Astrocyte (in vitro differentiated cells and primary cell): ENCODE measurements at regions not wholly inside any gene's neighbourhood (a gene's known extent, or its start where the extent isn't known, plus 50 kb on each side); places are given as distances from the start of the nearest gene placed in this dataset.
"Not testable (repeated sequence)": the region's sequence is repeated elsewhere in the genome, so short reads cannot be mapped to it uniquely, and the experiment has no call there.

Source experiments
- DNase-seq: peaks from one replicate; pipeline ENCODE4 v3.0.0-alpha.2; 2010; ENCODE audit warnings: low read depth
- FAIRE-seq: peaks from 2 replicates; lab custom pipeline; 2011; peaks lifted over from hg19 to GRCh38; lab: Jason Lieb, UNC
- H2AFZ ChIP-seq: 2 replicates; pipeline ENCODE4 v1.6.0; 2012; ENCODE audit warnings: low read depth, low read length, inconsistent platforms
- H3K27ac ChIP-seq: 2 replicates; pipeline ENCODE4 v1.5.1; 2011; ENCODE audit warnings: low read depth, low read length, inconsistent platforms
- H3K27me3 ChIP-seq: 2 replicates; pipeline ENCODE4 v1.6.0; 2011; ENCODE audit warnings: low read length, inconsistent platforms; ENCODE audit not compliant: insufficient read depth
- H3K36me3 ChIP-seq: 2 replicates; pipeline ENCODE4 v1.5.1; 2011; ENCODE audit warnings: low read length, inconsistent platforms; ENCODE audit not compliant: insufficient read depth
- H3K4me1 ChIP-seq: 2 replicates; pipeline ENCODE4 v1.5.1; 2011; ENCODE audit warnings: low read length, inconsistent platforms; ENCODE audit not compliant: insufficient read depth
- H3K4me2 ChIP-seq: 2 replicates; pipeline ENCODE4 v1.6.0; 2012; ENCODE audit warnings: low read length, inconsistent platforms
- H3K4me3 ChIP-seq: 2 replicates; pipeline ENCODE4 v1.5.1; 2011; ENCODE audit warnings: low read depth, mild to moderate bottlenecking, low read length, inconsistent platforms; ENCODE audit not compliant: insufficient read depth
- H3K79me2 ChIP-seq: 2 replicates; pipeline ENCODE4 v1.6.0; 2012; ENCODE audit warnings: mild to moderate bottlenecking, low read length, inconsistent platforms; ENCODE audit not compliant: insufficient read depth
- H3K9ac ChIP-seq: 2 replicates; pipeline ENCODE4 v1.6.0; 2012; ENCODE audit warnings: mild to moderate bottlenecking, low read length, inconsistent platforms
- H3K9me3 ChIP-seq: 2 replicates; pipeline ENCODE4 v1.5.1; 2012; ENCODE audit warnings: low read depth, mild to moderate bottlenecking, low read length, inconsistent platforms; ENCODE audit not compliant: insufficient read depth
- H4K20me1 ChIP-seq: 2 replicates; pipeline ENCODE4 v1.6.0; 2012; ENCODE audit warnings: low read length, inconsistent platforms; ENCODE audit not compliant: insufficient read depth
- H3K27ac Mint-ChIP-seq: one replicate; pipeline ENCODE4 v1.8.0; 2021; ENCODE audit warnings: mild to moderate bottlenecking, mixed read lengths; ENCODE audit not compliant: unreplicated experiment
- H3K27me3 Mint-ChIP-seq: one replicate; pipeline ENCODE4 v1.8.0; 2021; ENCODE audit warnings: low read depth, mixed read lengths; ENCODE audit not compliant: unreplicated experiment
- H3K36me3 Mint-ChIP-seq: one replicate; pipeline ENCODE4 v1.8.0; 2021; ENCODE audit warnings: low read depth, mixed read lengths; ENCODE audit not compliant: unreplicated experiment
- H3K4me1 Mint-ChIP-seq: one replicate; pipeline ENCODE4 v1.8.0; 2021; ENCODE audit warnings: low read depth, mixed read lengths; ENCODE audit not compliant: unreplicated experiment
- H3K4me3 Mint-ChIP-seq: one replicate; pipeline ENCODE4 v1.8.0; 2021; ENCODE audit warnings: mild to moderate bottlenecking, moderate library complexity, mixed read lengths; ENCODE audit not compliant: unreplicated experiment
- H3K9me3 Mint-ChIP-seq: one replicate; pipeline ENCODE4 v1.8.0; 2021; ENCODE audit warnings: mild to moderate bottlenecking, mixed read lengths; ENCODE audit not compliant: unreplicated experiment
- EZH2 ChIP-seq: IDR thresholded peaks from 2 replicates; pipeline ENCODE4 v1.6.1; 2012; ENCODE audit warnings: mild to moderate bottlenecking, low read length, inconsistent platforms; ENCODE audit not compliant: insufficient read depth
- TF ChIP-seq, protein P1 (sequence below): IDR thresholded peaks from 2 replicates; pipeline ENCODE4 v1.5.1; 2011; ENCODE audit warnings: low read depth, mild to moderate bottlenecking, inconsistent platforms, low read length, moderate library complexity; ENCODE audit not compliant: insufficient read depth

DNA sequence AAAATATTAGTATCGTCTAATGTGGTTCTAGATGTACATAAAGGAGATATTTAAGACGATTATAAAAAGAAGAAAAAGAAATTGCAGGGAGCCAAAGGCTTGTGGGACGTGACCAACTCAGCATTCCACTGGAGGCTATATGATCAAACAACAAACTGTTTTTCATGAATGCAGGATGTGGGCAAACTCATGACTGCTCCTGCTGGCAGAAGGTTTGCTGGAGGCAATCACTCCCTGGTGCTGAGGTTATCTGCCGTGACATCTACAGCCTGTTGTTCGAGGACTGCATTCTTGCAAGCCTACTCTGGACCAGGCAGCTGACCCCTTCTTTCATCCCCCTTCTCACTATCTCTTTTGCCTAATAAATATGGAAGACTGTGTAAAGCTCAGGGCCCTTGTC lies 518.1 kb downstream of the UQCRFS1 start:
- H3K36me3 Mint-ChIP-seq, result no peaks in the 10 kb centered on the region
- FAIRE-seq, result no peak
- Histone ChIP-seq H3K27ac (no peak overlapping the region), H3K9me3 (no peaks in the 10 kb centered on the region), H3K4me2 (no peak overlapping the region), H3K36me3 (no peaks in the 10 kb centered on the region), H3K79me2 (no peaks in the 10 kb centered on the region), H2AFZ (no peak overlapping the region), H4K20me1 (no peaks in the 10 kb centered on the region), H3K27me3 (no peaks in the 10 kb centered on the region), H3K4me3 (no peak overlapping the region), H3K4me1 (no peaks in the 10 kb centered on the region), H3K9ac (no peak overlapping the region)
- TF ChIP-seq, protein P1, sequence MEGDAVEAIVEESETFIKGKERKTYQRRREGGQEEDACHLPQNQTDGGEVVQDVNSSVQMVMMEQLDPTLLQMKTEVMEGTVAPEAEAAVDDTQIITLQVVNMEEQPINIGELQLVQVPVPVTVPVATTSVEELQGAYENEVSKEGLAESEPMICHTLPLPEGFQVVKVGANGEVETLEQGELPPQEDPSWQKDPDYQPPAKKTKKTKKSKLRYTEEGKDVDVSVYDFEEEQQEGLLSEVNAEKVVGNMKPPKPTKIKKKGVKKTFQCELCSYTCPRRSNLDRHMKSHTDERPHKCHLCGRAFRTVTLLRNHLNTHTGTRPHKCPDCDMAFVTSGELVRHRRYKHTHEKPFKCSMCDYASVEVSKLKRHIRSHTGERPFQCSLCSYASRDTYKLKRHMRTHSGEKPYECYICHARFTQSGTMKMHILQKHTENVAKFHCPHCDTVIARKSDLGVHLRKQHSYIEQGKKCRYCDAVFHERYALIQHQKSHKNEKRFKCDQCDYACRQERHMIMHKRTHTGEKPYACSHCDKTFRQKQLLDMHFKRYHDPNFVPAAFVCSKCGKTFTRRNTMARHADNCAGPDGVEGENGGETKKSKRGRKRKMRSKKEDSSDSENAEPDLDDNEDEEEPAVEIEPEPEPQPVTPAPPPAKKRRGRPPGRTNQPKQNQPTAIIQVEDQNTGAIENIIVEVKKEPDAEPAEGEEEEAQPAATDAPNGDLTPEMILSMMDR, result no peak
- no peak for TF ChIP-seq EZH2
- H3K27ac Mint-ChIP-seq, result no peak overlapping the region
- no peaks in the 10 kb centered on the region for H3K27me3 Mint-ChIP-seq
- peaks cover 17% of the 10 kb centered on the region for H3K4me1 Mint-ChIP-seq
- no peak for DNase-seq
- no peak overlapping the region for H3K4me3 Mint-ChIP-seq
- peaks cover 8% of the 10 kb centered on the region for H3K9me3 Mint-ChIP-seq

DNA sequence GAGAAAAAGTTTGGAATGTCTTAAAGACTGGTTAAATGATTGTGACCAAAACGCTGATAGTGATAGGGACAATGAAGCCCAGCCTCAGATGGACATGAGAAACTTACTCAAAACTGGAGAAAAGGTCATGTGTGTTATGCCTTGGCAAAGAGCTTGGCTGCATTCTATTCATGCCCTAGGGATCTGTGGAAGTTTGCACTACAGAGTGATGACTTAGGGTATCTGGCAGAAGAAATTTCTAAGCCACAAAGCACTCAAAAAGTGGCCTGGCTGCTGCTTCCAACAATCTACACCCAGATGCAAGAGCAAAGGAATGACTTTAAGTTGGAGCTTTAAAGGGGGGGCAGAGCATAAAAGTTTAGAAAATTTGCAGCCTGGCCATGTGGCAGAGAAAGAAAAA lies 521.3 kb downstream of the UQCRFS1 start:
- Mint-ChIP-seq H3K4me1 (peaks cover 28% of the 10 kb centered on the region), H3K4me3 (no peak overlapping the region), H3K9me3 (peaks cover 8% of the 10 kb centered on the region), H3K27me3 (no peaks in the 10 kb centered on the region), H3K27ac (no peak overlapping the region), H3K36me3 (no peaks in the 10 kb centered on the region)
- Histone ChIP-seq H3K36me3 (no peaks in the 10 kb centered on the region), H3K27me3 (no peaks in the 10 kb centered on the region), H3K4me1 (no peaks in the 10 kb centered on the region), H3K4me2 (no peak overlapping the region), H3K27ac (no peak overlapping the region), H4K20me1 (no peaks in the 10 kb centered on the region), H3K9ac (no peak overlapping the region), H3K79me2 (no peaks in the 10 kb centered on the region), H2AFZ (no peak overlapping the region), H3K4me3 (no peak overlapping the region), H3K9me3 (no peaks in the 10 kb centered on the region)
- no peak for TF ChIP-seq EZH2
- TF ChIP-seq, protein P1, result no peak
- DNase-seq (no peak), FAIRE-seq (no peak)

DNA sequence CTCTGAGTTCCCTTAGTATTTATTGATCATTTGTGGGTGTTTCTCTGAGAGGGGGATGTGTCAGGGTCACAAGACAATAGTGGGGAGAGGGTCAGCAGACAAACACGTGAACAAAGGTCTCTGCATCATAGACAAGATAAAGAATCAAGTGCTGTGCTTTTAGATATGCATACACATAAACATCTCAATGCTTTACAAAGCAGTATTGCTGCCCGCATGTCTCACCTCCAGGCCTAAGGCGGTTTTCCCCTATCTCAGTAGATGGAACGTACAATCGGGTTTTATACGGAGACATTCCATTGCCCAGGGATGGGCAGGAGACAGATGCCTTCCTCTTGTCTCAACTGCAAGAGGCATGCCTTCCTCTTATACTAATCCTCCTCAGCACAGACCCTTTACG lies 523.5 kb downstream of the UQCRFS1 start:
- not testable (repeated sequence) for H3K36me3 ChIP-seq, H3K27ac ChIP-seq, FAIRE-seq, H3K27ac Mint-ChIP-seq, H3K79me2 ChIP-seq, H3K9me3 ChIP-seq, H3K4me3 Mint-ChIP-seq, H3K4me1 ChIP-seq, H3K4me2 ChIP-seq, H4K20me1 ChIP-seq, H3K9ac ChIP-seq, H3K36me3 Mint-ChIP-seq, DNase-seq, H3K27me3 Mint-ChIP-seq, H2AFZ ChIP-seq, H3K9me3 Mint-ChIP-seq, H3K27me3 ChIP-seq, H3K4me3 ChIP-seq
- peaks cover 16% of the 10 kb centered on the region for H3K4me1 Mint-ChIP-seq
